Activated CD4-positive, alpha-beta T cell treated with anti-CD3 and anti-CD28 coated beads, Interleukin-10, Interleukin-2, amounts not matched to agents 100 ng/mL and 50 ng/mL, durations not matched to agents 16 hours and 8 hours (primary cell): ENCODE measurements at regions not wholly inside any gene's neighbourhood (a gene's known extent, or its start where the extent isn't known, plus 50 kb on each side); places are given as distances from the start of the nearest gene placed in this dataset.

Experiments used
- DNase-seq: peaks from one replicate; pipeline ENCODE4 v3.0.0-alpha.2; 2020

DNA sequence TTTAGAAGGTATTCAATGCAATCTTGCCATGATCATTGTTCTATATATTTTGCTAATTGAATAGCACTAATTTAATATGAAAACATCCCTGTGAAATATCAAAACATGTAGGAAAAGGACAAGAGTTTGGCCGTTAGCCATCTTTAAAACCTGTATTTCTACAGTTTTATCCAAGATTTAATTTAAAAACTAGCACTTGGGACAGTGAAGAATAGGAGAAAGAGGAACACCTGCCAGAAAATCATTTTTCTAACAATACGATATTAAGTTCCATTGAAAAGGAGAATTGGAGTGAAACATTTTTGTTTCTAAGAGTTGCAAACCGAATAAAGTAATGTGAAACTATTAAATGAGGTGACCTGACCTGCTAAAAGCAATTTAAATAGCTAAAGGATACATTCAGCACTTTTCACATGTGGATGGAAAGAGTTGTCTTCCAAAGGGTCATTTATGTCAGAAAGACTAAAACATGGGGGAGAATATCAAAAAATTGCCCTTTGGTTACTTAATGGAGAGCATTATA lies 1673.6 kb upstream of the MIR17HG start:
- no peak for DNase-seq

- no peak for DNase-seq
Observed at GRCh38 chr13:89678466-89679121, 1668.9 kb upstream of the MIR17HG start.

DNA sequence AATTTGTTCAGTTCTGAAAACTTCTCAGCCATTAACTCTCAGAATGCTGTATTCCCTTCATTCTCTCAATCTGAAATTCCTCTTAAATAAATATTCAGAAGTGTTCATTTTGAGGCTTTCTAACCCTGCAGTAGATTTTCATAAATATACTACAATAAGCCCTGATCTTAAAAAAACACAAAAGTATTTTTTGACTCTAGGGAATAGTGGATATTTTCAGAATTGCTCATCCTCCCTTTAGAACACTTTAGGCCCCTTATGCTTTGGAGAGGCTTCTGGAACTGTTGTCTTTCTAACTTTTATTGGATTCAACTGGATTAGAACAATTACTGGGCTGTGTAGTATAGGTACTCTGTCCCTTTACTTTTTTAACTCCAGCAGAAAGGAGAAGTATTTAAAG lies 1662.6 kb upstream of the MIR17HG start:
- DNase-seq, result no peak

GRCh38 chr13:89686171-89686570 lies 1661.3 kb upstream of the MIR17HG start:
- no peak for DNase-seq

- no peak for DNase-seq
Observed at GRCh38 chr13:89687066-89687465, 1660.4 kb upstream of the MIR17HG start.

DNA sequence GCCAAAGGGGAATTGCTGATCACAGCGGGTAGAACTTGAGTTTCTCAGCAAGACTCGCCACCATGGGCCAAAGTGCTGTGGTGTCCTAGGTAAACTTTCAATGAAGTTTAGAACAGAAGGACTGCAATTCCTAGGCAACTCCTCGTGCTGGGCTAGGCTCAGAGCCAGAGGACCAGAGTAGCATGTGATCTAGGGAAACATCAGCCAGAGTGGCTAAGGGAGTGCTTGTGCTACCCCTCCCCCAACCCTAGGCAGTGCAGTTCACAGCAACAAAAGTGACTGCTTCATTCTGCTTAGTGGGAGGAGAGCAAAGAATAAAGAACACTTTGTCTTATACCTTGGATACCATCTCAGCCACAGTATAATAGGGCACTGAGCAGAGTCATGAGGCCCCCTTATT lies 1658.6 kb upstream of the MIR17HG start:
- DNase-seq, result no peak

- DNase-seq, result no peak
Observed at GRCh38 chr13:89694451-89694850, 1653.0 kb upstream of the MIR17HG start.

DNA sequence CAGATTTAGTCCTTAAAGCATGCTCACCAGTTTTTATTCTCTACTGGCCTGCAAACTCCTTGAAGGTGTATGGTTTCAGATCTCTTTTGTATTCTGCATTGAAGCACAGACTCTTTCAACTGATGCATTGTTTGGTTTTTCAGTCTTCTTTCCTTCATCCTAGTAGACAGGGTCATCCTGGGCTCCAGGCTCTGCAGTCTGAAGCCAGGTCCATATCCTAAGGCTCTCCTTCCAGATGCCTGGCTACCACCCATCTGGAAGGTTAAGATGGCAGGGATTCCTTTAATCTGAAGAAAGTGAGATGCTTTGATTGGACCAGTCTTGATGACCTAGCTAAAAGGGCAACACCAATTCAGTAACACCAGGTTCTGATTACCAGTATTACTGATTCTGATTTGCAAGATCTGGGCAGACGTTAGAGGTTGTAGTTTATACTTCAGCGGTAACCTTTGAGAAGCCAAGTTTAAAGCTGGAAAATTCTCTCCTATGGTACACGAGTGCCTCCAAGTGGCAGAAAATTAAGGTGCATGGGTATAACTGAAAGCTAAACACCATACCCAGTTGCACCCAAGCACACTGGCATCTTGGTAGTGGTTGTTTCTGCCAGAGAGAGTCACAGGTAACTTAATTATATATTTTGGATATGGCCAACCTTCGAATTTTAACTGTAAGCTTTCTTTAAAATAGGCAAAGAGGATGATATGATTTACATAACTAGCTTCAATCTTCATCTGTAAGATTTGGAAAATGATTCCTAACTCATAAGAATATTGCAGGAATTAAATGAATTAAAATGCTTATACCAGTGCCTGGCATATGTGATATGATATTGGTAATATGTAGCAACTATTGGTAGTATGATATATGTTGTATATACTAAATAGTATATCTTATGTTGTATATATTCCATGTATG lies 1651.9 kb upstream of the MIR17HG start:
- DNase-seq, result peak; percentile 4

GRCh38 chr13:89701913-89702312 lies 1645.6 kb upstream of the MIR17HG start:
- no peak for DNase-seq

DNA sequence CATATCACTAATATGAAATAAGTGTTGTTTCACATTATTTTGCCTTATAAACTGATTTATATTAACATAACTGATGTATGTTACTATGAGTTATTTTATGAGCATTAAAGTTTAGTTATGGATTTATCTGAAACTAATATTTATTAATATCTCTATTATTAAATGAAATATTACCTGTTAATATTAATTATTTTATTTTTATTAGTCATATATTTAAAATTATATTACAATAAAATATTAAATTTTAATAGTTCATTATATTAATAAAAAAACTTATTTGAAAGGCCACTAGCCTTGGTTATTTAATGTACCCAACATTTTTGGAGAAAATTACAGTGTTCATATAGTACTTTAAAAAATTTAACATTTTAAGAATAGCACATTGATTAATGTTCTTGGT lies 1643.4 kb upstream of the MIR17HG start:
- no peak for DNase-seq

- no peak for DNase-seq
Observed at GRCh38 chr13:89708013-89708412, 1639.5 kb upstream of the MIR17HG start.

DNA sequence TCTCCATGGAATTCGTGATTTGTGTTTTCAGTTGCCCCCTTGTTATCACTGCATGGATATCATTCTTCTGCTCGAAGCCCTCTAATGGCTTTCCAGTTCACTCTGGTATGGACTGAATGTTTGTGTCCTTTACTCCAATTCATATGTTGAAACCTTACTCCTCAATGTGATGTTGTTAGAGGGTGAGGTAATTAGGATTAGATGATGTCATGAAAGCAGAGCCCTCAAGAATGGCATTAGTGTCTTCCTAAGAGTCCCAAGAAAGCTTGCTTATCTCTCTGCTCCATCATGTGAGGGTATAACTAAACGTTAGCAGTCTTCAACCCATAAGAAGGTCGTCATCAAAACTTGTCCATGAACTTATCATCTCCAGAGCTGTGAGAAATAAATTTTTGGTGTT lies 1626.3 kb upstream of the MIR17HG start:
- no peak for DNase-seq

DNA sequence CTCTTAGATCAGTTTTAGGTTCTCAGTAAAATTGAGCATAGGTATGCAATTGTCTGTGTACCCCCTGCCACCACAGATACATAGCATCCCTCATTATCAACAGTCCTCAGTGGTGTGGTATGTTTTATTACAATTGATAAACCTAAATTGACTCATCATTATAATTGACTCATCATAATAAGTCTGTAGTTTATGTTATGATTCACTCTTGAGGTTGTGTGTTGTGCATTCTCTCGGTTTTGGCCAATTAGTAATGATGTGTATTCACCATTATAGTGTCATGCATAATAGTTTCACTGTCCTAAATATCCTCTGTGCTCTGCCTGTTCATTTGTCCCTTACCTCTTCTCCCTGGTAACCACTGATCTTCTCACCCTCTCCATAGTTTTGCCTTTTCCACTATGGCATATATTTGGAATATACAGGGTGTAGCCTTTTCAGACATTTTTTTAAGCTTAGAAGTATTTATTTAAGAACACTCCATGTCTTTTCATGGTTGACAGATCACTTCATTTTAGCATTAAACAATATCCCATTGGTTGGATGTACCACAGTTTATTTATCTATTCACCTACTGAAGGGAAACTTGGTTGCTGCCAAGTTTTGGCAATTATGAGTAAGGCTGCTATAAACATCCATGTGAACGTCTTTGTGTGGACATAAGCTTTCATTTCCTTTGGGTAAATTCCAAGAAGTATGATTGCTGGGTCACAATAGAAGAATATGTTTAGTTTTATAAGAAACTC lies 1620.6 kb upstream of the MIR17HG start:
- DNase-seq, result no peak

GRCh38 chr13:89733829-89734228 lies 1613.7 kb upstream of the MIR17HG start:
- no peak for DNase-seq

GRCh38 chr13:89737051-89737450 lies 1610.4 kb upstream of the MIR17HG start:
- no peak for DNase-seq

- no peak for DNase-seq
Observed at GRCh38 chr13:89738072-89738471, 1609.4 kb upstream of the MIR17HG start.

DNA sequence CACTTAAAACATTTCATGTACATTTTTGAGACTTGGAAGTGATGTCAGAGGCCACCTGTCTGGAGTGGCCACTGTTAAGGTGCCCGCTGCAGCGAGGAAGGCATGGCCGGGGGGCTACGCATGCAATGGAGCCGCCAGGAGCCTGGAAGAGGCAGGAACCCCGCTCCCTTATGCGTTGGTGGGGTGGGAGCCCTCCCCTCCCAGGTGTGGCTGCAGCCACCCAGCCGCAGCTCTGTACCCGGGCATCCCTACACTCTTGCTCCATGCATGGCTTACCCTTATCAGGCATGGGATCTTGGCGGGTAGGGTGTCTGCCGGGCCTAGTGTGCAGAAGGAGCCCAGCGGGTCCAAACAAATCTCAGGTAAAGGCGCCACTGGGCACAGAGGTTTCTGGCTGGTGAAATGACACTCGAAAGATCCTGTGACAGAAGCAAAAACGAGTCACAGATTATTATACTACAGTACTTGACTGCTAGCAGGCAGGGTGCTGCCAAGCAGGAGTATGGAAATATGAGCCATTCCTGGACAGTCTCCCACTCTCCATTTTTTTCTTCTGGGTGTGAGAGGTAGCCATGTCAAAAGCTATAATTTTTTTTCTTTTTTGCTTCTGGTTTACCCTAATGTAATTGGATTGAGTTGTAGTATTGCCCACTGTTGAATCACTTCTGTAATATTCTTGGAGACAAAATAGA lies 1606.3 kb upstream of the MIR17HG start:
- no peak for DNase-seq

DNA sequence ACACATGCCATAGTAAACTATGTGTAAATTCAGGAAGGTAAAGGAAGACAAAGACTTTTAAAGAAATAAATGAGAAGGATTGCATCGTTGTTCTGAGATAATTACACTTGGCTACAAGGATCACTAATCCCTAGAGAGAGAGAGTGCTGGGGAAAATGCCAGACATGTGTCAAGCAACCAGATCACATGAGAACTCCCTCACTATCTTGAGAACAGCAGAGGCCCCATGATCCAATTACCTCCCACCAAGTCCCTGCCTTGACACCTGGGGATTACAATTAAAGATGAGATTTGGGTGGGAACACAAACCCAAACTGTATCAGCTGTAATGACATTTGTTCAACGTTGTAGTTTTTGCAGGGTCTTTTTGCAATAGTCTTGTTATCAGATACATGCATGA lies 1600.9 kb upstream of the MIR17HG start:
- DNase-seq, result no peak

- DNase-seq, result no peak
Observed at GRCh38 chr13:89748716-89749115, 1598.8 kb upstream of the MIR17HG start.

DNA sequence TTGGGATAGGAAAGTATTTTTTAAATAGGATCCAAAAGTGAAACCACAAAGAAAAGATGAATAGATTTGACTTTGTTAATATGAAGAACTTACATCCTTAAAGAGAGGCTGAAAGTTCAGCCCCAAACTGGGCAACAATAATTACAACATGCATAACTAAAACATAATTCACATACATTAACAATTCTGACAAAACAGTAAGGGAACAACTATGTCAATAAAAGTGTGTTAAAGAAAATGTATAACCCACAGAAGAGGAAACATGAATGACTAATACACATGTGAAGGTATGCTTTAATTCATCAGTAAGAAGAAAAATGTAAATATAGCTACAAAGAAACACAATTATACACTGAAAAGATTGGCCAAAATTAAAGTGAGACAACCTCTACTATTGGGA lies 1597.6 kb upstream of the MIR17HG start:
- DNase-seq, result no peak

- DNase-seq, result no peak
Observed at GRCh38 chr13:89750371-89750770, 1597.1 kb upstream of the MIR17HG start.

GRCh38 chr13:89751432-89751930 lies 1596.0 kb upstream of the MIR17HG start:
- no peak for DNase-seq

GRCh38 chr13:89752394-89752793 lies 1595.1 kb upstream of the MIR17HG start:
- DNase-seq, result no peak
